ENCODE measurements at regions not wholly inside any gene's neighbourhood (a gene's known extent, or its start where the extent isn't known, plus 50 kb on each side); places are given as distances from the start of the nearest gene placed in this dataset.

GRCh38 chr4:177945268-177945667 is 503.0 kb upstream of the AGA start:
- no peaks in the 10 kb centered on the region for H3K4me1 ChIP-seq (ENCODE audit: insufficient read depth, low read length)
- WGBS: 82% methylated on average over 2 of the region's 2 CpGs
- H3K27me3 ChIP-seq (ENCODE audit: insufficient read depth, low read length): no peaks in the 10 kb centered on the region
- H3K9me3 ChIP-seq (ENCODE audit: insufficient read depth, low read depth, low read length): no peaks in the 10 kb centered on the region
- H3K9ac ChIP-seq (ENCODE audit: low read depth, low read length): no peak overlapping the region
- no peak overlapping the region for H3K27ac ChIP-seq (ENCODE audit: low read depth, low read length)
- no peaks in the 10 kb centered on the region for H3K36me3 ChIP-seq (ENCODE audit: insufficient read depth, low read length)
- H3K4me3 ChIP-seq (ENCODE audit: low read length): no peak overlapping the region

- H3K27ac ChIP-seq (ENCODE audit: low read depth, low read length): no peak overlapping the region
- no peak overlapping the region for H3K4me3 ChIP-seq (ENCODE audit: low read length)
- H3K4me1 ChIP-seq (ENCODE audit: insufficient read depth, low read length): no peaks in the 10 kb centered on the region
- 100% methylated on average over 1 of the region's 1 CpG for WGBS
- H3K36me3 ChIP-seq (ENCODE audit: insufficient read depth, low read length): no peaks in the 10 kb centered on the region
- H3K9ac ChIP-seq (ENCODE audit: low read depth, low read length): no peak overlapping the region
- no peaks in the 10 kb centered on the region for H3K27me3 ChIP-seq (ENCODE audit: insufficient read depth, low read length)
- H3K9me3 ChIP-seq (ENCODE audit: insufficient read depth, low read depth, low read length): no peaks in the 10 kb centered on the region
Observed at GRCh38 chr4:177947607-177948006, 505.4 kb upstream of the AGA start.

GRCh38 chr4:177948853-177949252 is 506.6 kb upstream of the AGA start:
- 96% methylated on average over 3 of the region's 4 CpGs for WGBS
- Histone ChIP-seq H3K4me1 (ENCODE audit: insufficient read depth, low read length) (no peaks in the 10 kb centered on the region), H3K9me3 (ENCODE audit: insufficient read depth, low read depth, low read length) (no peaks in the 10 kb centered on the region), H3K27ac (ENCODE audit: low read depth, low read length) (no peak overlapping the region), H3K36me3 (ENCODE audit: insufficient read depth, low read length) (no peaks in the 10 kb centered on the region), H3K4me3 (ENCODE audit: low read length) (no peak overlapping the region), H3K27me3 (ENCODE audit: insufficient read depth, low read length) (no peaks in the 10 kb centered on the region), H3K9ac (ENCODE audit: low read depth, low read length) (no peak overlapping the region)

- no CpG with 5 or more reads among the region's 2 CpGs for WGBS
- H3K4me3 ChIP-seq (ENCODE audit: low read length): no peak overlapping the region
- no peaks in the 10 kb centered on the region for H3K4me1 ChIP-seq (ENCODE audit: insufficient read depth, low read length)
- no peaks in the 10 kb centered on the region for H3K27me3 ChIP-seq (ENCODE audit: insufficient read depth, low read length)
- no peak overlapping the region for H3K9ac ChIP-seq (ENCODE audit: low read depth, low read length)
- H3K9me3 ChIP-seq (ENCODE audit: insufficient read depth, low read depth, low read length): no peaks in the 10 kb centered on the region
- no peaks in the 10 kb centered on the region for H3K36me3 ChIP-seq (ENCODE audit: insufficient read depth, low read length)
- no peak overlapping the region for H3K27ac ChIP-seq (ENCODE audit: low read depth, low read length)
Observed at GRCh38 chr4:177951026-177951425, 508.8 kb upstream of the AGA start.

GRCh38 chr4:177952723-177953122 is 510.5 kb upstream of the AGA start:
- H3K9ac ChIP-seq (ENCODE audit: low read depth, low read length): no peak overlapping the region
- no peak overlapping the region for H3K4me3 ChIP-seq (ENCODE audit: low read length)
- WGBS: no CpG with 5 or more reads among the region's 2 CpGs

GRCh38 chr4:177957596-177958360 is 515.5 kb upstream of the AGA start:
- H3K27me3 ChIP-seq (ENCODE audit: insufficient read depth, low read length): no peaks in the 10 kb centered on the region
- H3K9ac ChIP-seq (ENCODE audit: low read depth, low read length): no peak overlapping the region
- peaks cover 7% of the 10 kb centered on the region; the same call in 1 of the 2 replicates for H3K4me1 ChIP-seq (ENCODE audit: insufficient read depth, low read length)
- H3K27ac ChIP-seq (ENCODE audit: low read depth, low read length): no peak overlapping the region
- 93% methylated on average over 3 of the region's 5 CpGs for WGBS
- H3K4me3 ChIP-seq (ENCODE audit: low read length): no peak overlapping the region
- H3K36me3 ChIP-seq (ENCODE audit: insufficient read depth, low read length): no peaks in the 10 kb centered on the region
- H3K9me3 ChIP-seq (ENCODE audit: insufficient read depth, low read depth, low read length): no peaks in the 10 kb centered on the region

More at GRCh38 chr4:177952723-177953122, 510.5 kb upstream of the AGA start:
- Histone ChIP-seq H3K27me3 (ENCODE audit: insufficient read depth, low read length) (no peaks in the 10 kb centered on the region), H3K27ac (ENCODE audit: low read depth, low read length) (no peak overlapping the region), H3K36me3 (ENCODE audit: insufficient read depth, low read length) (no peaks in the 10 kb centered on the region), H3K4me1 (ENCODE audit: insufficient read depth, low read length) (peaks cover 7% of the 10 kb centered on the region; the same call in 1 of the 2 replicates), H3K9me3 (ENCODE audit: insufficient read depth, low read depth, low read length) (no peaks in the 10 kb centered on the region)

GRCh38 chr4:177960566-177960965 is 518.3 kb upstream of the AGA start:
- WGBS: 100% methylated on average over 2 of the region's 2 CpGs
- Histone ChIP-seq H3K4me1 (ENCODE audit: insufficient read depth, low read length) (peaks cover 7% of the 10 kb centered on the region; the same call in 1 of the 2 replicates), H3K9ac (ENCODE audit: low read depth, low read length) (no peak overlapping the region), H3K9me3 (ENCODE audit: insufficient read depth, low read depth, low read length) (no peaks in the 10 kb centered on the region), H3K27me3 (ENCODE audit: insufficient read depth, low read length) (no peaks in the 10 kb centered on the region), H3K27ac (ENCODE audit: low read depth, low read length) (no peak overlapping the region), H3K4me3 (ENCODE audit: low read length) (no peak overlapping the region), H3K36me3 (ENCODE audit: insufficient read depth, low read length) (no peaks in the 10 kb centered on the region)

- WGBS: 100% methylated on average over 1 of the region's 2 CpGs
- no peak overlapping the region for H3K4me3 ChIP-seq (ENCODE audit: low read length)
Observed at GRCh38 chr4:177961761-177962380, 519.6 kb upstream of the AGA start.

GRCh38 chr4:177964061-177964460 is 521.8 kb upstream of the AGA start:
- Histone ChIP-seq H3K4me3 (ENCODE audit: low read length) (no peak overlapping the region), H3K27ac (ENCODE audit: low read depth, low read length) (no peak overlapping the region), H3K9ac (ENCODE audit: low read depth, low read length) (no peak overlapping the region), H3K36me3 (ENCODE audit: insufficient read depth, low read length) (no peaks in the 10 kb centered on the region), H3K9me3 (ENCODE audit: insufficient read depth, low read depth, low read length) (no peaks in the 10 kb centered on the region), H3K27me3 (ENCODE audit: insufficient read depth, low read length) (no peaks in the 10 kb centered on the region), H3K4me1 (ENCODE audit: insufficient read depth, low read length) (no peaks in the 10 kb centered on the region)
- WGBS: 85% methylated on average over 3 of the region's 3 CpGs

More at GRCh38 chr4:177961761-177962380, 519.6 kb upstream of the AGA start:
- no peaks in the 10 kb centered on the region for H3K9me3 ChIP-seq (ENCODE audit: insufficient read depth, low read depth, low read length)
- H3K36me3 ChIP-seq (ENCODE audit: insufficient read depth, low read length): no peaks in the 10 kb centered on the region
- no peak overlapping the region for H3K27ac ChIP-seq (ENCODE audit: low read depth, low read length)
- H3K27me3 ChIP-seq (ENCODE audit: insufficient read depth, low read length): no peaks in the 10 kb centered on the region
- no peak overlapping the region for H3K9ac ChIP-seq (ENCODE audit: low read depth, low read length)
- peaks cover 5% of the 10 kb centered on the region; the same call in 1 of the 2 replicates for H3K4me1 ChIP-seq (ENCODE audit: insufficient read depth, low read length)

- Histone ChIP-seq H3K27me3 (ENCODE audit: insufficient read depth, low read length) (no peaks in the 10 kb centered on the region), H3K4me1 (ENCODE audit: insufficient read depth, low read length) (no peaks in the 10 kb centered on the region), H3K9me3 (ENCODE audit: insufficient read depth, low read depth, low read length) (no peaks in the 10 kb centered on the region), H3K9ac (ENCODE audit: low read depth, low read length) (no peak overlapping the region), H3K4me3 (ENCODE audit: low read length) (no peak overlapping the region), H3K36me3 (ENCODE audit: insufficient read depth, low read length) (no peaks in the 10 kb centered on the region), H3K27ac (ENCODE audit: low read depth, low read length) (no peak overlapping the region)
- whole genome bisulfite sequencing: 45% methylated on average over 2 of the region's 2 CpGs
Observed at GRCh38 chr4:177964693-177965168, 522.5 kb upstream of the AGA start.

GRCh38 chr4:177967328-177967727 is 525.1 kb upstream of the AGA start:
- Histone ChIP-seq H3K9me3 (ENCODE audit: insufficient read depth, low read depth, low read length) (no peaks in the 10 kb centered on the region), H3K27me3 (ENCODE audit: insufficient read depth, low read length) (no peaks in the 10 kb centered on the region), H3K4me1 (ENCODE audit: insufficient read depth, low read length) (no peaks in the 10 kb centered on the region), H3K36me3 (ENCODE audit: insufficient read depth, low read length) (no peaks in the 10 kb centered on the region), H3K9ac (ENCODE audit: low read depth, low read length) (no peak overlapping the region), H3K4me3 (ENCODE audit: low read length) (no peak overlapping the region), H3K27ac (ENCODE audit: low read depth, low read length) (no peak overlapping the region)
- WGBS: 47% methylated on average over 2 of the region's 3 CpGs

Data from HUES64 (cell line).